ENCODE measurements at regions not wholly inside any gene's neighbourhood (a gene's known extent, or its start where the extent isn't known, plus 50 kb on each side); places are given as distances from the start of the nearest gene placed in this dataset.

GRCh38 chr7:26100406-26101339 is 51.3 kb upstream of the NFE2L3 start:
- DNase-seq, result no peak

- DNase-seq, result no peak
Measured at GRCh38 chr7:26101361-26102151, 50.4 kb upstream of the NFE2L3 start.

GRCh38 chr7:26102176-26102575 is 49.8 kb upstream of the NFE2L3 start:
- no peak for DNase-seq

All from fibroblast of skin of scalp (primary cell).